ENCODE measurements at regions not wholly inside any gene's neighbourhood (a gene's known extent, or its start where the extent isn't known, plus 50 kb on each side); places are given as distances from the start of the nearest gene placed in this dataset.

DNA sequence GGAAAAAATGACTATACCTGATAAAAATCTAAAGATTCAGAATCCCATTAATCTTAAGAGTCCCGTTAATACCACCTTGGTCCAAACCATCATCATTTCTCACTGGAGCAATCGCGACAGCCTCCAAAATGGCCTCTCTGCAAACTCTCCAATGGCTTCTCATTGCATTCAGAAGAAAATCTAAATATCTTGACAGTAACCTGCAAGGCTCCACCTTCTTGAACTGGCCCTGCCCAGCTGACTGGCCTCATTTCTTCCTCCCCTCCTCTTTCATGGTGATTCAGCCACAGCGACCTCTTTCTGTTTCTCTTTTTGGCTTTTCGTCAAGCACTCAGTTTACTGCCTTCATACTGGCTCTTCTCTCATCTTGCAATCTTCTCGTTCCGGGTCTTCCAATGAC lies 56.2 kb upstream of the GPRIN3 start:
- DNase-seq (ENCODE audit: low read depth) = no peak

DNA sequence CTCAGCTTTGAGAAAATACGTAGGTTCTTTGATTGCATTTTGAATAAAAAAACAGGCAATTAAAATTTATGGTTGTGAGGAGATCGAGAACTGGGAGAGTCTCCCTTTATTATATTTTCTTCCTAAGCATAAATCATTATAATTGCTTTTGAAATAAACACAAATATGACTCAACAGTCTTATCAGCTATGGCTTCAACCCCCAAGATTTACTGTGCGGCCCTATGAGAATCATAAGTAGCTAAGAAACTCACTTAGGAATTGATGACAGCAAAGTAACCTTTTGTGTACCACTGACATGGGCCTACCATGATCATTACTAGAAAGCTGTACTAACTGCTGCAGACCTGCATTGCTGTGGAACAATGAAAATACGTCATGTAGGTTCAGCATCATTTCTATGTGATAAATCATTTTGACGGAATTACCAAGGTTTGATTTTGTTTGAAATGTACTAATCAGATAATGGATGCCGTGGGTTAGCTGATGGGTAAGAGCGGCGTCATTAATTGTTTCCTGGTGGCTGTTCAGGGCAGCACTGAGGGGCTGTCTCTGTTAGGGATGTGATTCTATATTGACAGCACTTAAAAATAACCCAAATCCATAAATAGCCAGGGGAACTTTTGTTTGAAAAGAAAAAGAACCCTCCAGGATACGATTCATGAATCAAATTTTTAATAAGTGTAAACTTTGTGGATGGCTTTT lies 51.5 kb upstream of the GPRIN3 start:
- DNase-seq (ENCODE audit: low read depth) = no peak

- no peak for DNase-seq (ENCODE audit: low read depth)
Measured at GRCh38 chr4:89357787-89358186, 50.2 kb upstream of the GPRIN3 start.

Data from activated T-cell treated with anti-CD3 and anti-CD28 coated beads for 48 hours (primary cell).